Lower leg skin (tissue), 4 donors: ENCODE measurements at regions not wholly inside any gene's neighbourhood (a gene's known extent, or its start where the extent isn't known, plus 50 kb on each side); places are given as distances from the start of the nearest gene placed in this dataset.

ENCODE experiments used
- DNase-seq, 2 donors: peaks; one replicate each; pipeline ENCODE4 v3.0.0-alpha.2; 2019; ENCODE audit warnings: low spot score in 2 of 2
- H3K4me3 ChIP-seq: fragments of 200-600 bp; sonication (generic); 2 replicates; pipeline ENCODE4 v1.5.1; 2017; ENCODE audit warnings: mild to moderate bottlenecking, low read depth; ENCODE audit not compliant: poor library complexity, severe bottlenecking
- CTCF ChIP-seq, 3 donors: fragments of 450-650 bp; IDR thresholded peaks; one replicate each; pipeline ENCODE4 v1.5.1; 2016; ENCODE audit warnings: antibody characterized with exemption in 3 of 3, mild to moderate bottlenecking in 3 of 3, moderate library complexity in 2 of 3
- POLR2A ChIP-seq, 2 donors: fragments of 450-650 bp; IDR thresholded peaks; one replicate each; pipeline ENCODE4 v1.6.1; 2016 to 2017; ENCODE audit warnings: antibody characterized with exemption in 2 of 2, mild to moderate bottlenecking in 1 of 2, moderate library complexity in 1 of 2
- WGBS, 2 donors: methylation state at CpG; one replicate each; pipeline ENCODE4 v1.1.5; 2018; 5-methylcytosine and 5-hydroxymethylcytosine counted together
- intact Hi-C: fragments of 100-400 bp; cut with DNase I; formaldehyde crosslinking; loops from one replicate; pipeline ENCODE4 v1.15.0; 2023; ENCODE audit warnings: low total_unique reads

DNA sequence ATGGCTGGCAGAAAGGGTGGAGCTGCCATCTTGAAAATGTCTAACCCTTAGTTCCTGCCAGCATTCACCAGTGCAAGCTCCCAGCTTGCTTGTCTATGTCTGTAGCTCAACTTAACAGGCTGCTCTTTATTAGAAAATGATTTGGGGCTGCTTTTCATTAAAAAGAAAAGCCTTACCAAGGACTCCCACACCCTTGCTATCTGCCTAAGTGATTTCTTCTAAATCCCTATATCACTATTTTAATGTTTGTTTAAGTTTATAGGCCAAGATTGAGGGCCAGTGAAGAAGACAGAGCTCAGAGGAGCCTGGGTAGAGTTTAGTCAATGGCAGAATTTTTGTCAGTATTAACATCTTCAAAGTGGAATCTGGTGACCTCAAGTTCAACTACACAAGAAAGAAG is 336.8 kb upstream of the CHRM3 start:
- no peak overlapping the region for H3K4me3 ChIP-seq
- TF ChIP-seq CTCF (IDR thresholded peaks at IDR 0.05) = no peak
- TF ChIP-seq POLR2A (IDR thresholded peaks at IDR 0.05) = no peak
- intact Hi-C loops = no loop called here
- no peak for DNase-seq

- intact Hi-C loops = no loop called here
- 72 to 79% methylated on average over 3 of the region's 3 CpGs for WGBS, 2 donors
Observed at GRCh38 chr1:239044829-239045228, 341.5 kb upstream of the CHRM3 start.

GRCh38 chr1:239040523-239040922 is 345.8 kb upstream of the CHRM3 start:
- intact Hi-C loops = no loop called here

More at GRCh38 chr1:239044829-239045228, 341.5 kb upstream of the CHRM3 start:
- no peak for DNase-seq
- TF ChIP-seq POLR2A (IDR thresholded peaks at IDR 0.05) = no peak
- no peak for TF ChIP-seq CTCF (IDR thresholded peaks at IDR 0.05)
- H3K4me3 ChIP-seq = no peak overlapping the region

DNA sequence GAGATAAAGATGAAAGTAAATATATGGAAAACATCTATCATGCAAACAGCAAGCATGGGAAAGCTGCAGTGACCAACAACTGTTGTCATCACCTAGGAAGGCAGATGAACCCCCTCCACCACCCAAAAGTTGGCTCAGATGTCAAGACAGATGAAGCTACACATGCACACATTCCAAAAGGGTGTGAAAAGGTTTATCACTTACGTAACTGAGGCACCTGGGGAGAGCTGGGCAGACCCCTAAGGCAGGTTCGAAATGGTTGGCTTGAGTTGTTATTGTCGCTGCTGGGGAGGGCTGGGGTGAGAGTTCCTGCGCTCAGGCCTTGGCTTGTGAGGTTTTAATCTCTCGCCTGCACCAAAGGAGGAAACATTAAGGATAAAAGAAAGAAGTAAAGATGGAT is 355.1 kb upstream of the CHRM3 start:
- no peak for DNase-seq
- intact Hi-C loops = no loop called here
- no peak for TF ChIP-seq CTCF (IDR thresholded peaks at IDR 0.05)
- no peak for TF ChIP-seq POLR2A (IDR thresholded peaks at IDR 0.05)
- no peak overlapping the region for H3K4me3 ChIP-seq
- 74 to 76% methylated on average over 5 of the region's 5 CpGs for WGBS, 2 donors

More at GRCh38 chr1:239040523-239040922, 345.8 kb upstream of the CHRM3 start:
- WGBS, 2 donors = 48 to 64% methylated on average over 2 of the region's 2 CpGs
- H3K4me3 ChIP-seq = no peak overlapping the region
- TF ChIP-seq CTCF (IDR thresholded peaks at IDR 0.05) (no peak), POLR2A (IDR thresholded peaks at IDR 0.05) (no peak)
- no peak for DNase-seq

GRCh38 chr1:239025997-239026694 is 360.2 kb upstream of the CHRM3 start:
- TF ChIP-seq CTCF (IDR thresholded peaks at IDR 0.05) (no peak), POLR2A (IDR thresholded peaks at IDR 0.05) (no peak)
- H3K4me3 ChIP-seq = no peak overlapping the region
- DNase-seq = no peak
- intact Hi-C loops = no loop called here
- WGBS, 2 donors = 82 to 84% methylated on average over 7 of the region's 7 CpGs

DNA sequence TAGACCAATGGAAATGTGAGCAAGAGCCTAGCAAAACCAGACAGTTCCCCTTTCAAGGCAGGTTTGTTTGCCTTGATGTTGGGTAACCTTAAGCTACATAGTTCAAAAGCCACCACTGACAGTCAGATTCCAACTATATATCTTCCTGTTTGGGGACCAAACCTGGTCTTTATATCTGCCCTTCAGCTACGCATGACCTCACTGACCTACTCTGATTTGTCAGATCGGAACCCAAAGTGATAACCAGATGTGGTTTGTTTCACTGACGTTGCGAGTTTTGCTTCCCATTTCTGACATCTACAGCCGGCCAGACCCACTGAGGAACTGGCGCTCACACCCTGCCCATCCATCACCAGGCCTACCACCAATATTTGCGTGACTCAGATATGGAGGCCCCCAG is 361.1 kb upstream of the CHRM3 start:
- intact Hi-C loops = no loop called here
- 75 to 80% methylated on average over 7 of the region's 7 CpGs for WGBS, 2 donors
- no peak overlapping the region for H3K4me3 ChIP-seq
- TF ChIP-seq CTCF (IDR thresholded peaks at IDR 0.05) = no peak
- TF ChIP-seq POLR2A (IDR thresholded peaks at IDR 0.05) = no peak
- DNase-seq = no peak
